ENCODE measurements at regions not wholly inside any gene's neighbourhood (a gene's known extent, or its start where the extent isn't known, plus 50 kb on each side); places are given as distances from the start of the nearest gene placed in this dataset.

DNA sequence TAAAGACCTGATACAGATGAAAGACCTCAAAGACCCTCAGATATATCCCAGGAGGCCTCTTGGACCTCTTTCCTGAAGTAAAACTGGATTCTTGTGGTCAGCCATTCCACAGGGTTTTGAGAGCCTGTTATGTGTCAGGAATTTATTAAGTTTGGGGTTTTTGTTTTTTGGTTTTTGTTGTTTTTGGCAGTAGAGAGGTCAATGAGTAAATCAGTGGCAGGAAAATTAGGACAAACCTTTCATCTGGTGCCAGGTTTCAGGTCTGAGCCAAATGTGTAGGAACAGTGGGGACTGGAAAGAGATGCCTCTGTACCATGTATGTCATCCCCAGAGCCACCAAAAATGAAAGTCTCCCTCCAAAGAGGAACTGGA lies 520.4 kb upstream of the MDFIC2 start:
- Mint-ChIP-seq H3K36me3 (ENCODE audit: low read depth) (no peaks in the 10 kb centered on the region), H3K4me1 (peaks cover 40% of the 10 kb centered on the region), H3K9me3 (no peaks in the 10 kb centered on the region), H3K27ac (peak overlapping the region; percentile 46 to 79 (median 75)), H3K27me3 (ENCODE audit: low read depth) (peaks cover 4% of the 10 kb centered on the region), H3K4me3 (peak overlapping the region in 1 of 3 experiments; percentile 28)
- TF ChIP-seq, protein P1, sequence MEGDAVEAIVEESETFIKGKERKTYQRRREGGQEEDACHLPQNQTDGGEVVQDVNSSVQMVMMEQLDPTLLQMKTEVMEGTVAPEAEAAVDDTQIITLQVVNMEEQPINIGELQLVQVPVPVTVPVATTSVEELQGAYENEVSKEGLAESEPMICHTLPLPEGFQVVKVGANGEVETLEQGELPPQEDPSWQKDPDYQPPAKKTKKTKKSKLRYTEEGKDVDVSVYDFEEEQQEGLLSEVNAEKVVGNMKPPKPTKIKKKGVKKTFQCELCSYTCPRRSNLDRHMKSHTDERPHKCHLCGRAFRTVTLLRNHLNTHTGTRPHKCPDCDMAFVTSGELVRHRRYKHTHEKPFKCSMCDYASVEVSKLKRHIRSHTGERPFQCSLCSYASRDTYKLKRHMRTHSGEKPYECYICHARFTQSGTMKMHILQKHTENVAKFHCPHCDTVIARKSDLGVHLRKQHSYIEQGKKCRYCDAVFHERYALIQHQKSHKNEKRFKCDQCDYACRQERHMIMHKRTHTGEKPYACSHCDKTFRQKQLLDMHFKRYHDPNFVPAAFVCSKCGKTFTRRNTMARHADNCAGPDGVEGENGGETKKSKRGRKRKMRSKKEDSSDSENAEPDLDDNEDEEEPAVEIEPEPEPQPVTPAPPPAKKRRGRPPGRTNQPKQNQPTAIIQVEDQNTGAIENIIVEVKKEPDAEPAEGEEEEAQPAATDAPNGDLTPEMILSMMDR (IDR thresholded peaks at IDR 0.05; ENCODE audit: unreplicated experiment in 3 of 3) = no peak

DNA sequence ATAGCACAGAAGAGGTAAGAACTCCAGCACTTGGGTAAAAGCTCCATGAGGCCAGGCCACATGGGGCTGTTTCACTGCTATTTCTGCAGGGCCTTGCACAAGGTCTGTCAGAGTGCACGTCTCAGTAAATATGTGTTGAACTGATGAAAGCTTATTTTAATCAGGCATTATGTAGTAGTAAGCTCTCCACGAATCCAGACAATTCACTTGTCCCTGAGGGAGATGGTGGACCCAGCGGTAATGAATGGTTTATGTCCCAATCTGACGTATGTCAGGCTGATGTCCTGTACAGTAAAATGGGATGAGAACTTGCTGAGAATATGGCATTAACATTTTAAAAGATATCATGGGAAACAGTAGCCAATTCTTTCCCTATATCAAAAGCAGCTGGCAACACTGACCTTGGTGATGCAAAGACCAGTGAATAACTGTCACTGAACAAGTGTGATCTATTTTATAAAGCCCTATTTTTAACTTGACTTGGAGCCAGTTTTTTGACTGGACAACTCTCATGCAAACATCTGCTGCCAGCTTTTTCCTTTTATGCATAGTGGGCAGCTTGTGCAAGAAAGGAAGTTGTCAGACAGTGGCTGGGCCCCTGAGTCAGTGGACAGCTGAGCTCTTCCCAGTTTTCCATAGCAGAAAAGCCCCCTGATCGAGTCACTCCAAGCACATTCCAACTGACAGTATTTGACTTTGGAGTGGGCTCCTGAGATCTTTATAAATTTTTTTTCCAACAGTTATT lies 519.8 kb upstream of the MDFIC2 start:
- no peaks in the 10 kb centered on the region for H3K36me3 Mint-ChIP-seq (ENCODE audit: low read depth)
- H3K4me3 Mint-ChIP-seq = peak overlapping the region in 1 of 3 experiments; percentile 34
- peaks cover 4% of the 10 kb centered on the region for H3K27me3 Mint-ChIP-seq (ENCODE audit: low read depth)
- H3K27ac Mint-ChIP-seq = peak overlapping the region; percentile 48 to 79 (median 75)
- H3K9me3 Mint-ChIP-seq = no peaks in the 10 kb centered on the region
- peaks cover 40% of the 10 kb centered on the region for H3K4me1 Mint-ChIP-seq
- TF ChIP-seq, protein P1 (IDR thresholded peaks at IDR 0.05; ENCODE audit: unreplicated experiment in 3 of 3) = no peak

DNA sequence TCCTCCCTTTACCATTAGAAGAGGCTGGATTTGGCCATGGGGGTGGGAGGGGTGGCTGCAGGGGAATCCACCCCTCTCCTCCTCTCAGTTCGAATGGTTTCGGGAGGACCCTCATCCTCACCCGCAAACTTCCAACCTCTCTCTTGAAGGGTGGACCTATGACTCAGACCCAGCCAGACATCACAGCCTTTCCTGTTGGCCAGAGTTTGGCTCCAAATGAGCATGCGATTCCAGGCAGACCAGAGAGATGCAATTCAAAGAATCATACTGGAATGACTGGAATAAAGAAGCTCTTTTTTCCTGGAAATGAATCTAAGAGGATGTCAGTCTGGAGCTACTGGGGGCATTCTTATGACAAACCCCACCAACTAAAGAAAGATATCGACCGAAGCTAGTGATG lies 516.7 kb upstream of the MDFIC2 start:
- H3K27me3 Mint-ChIP-seq (ENCODE audit: low read depth) = no peaks in the 10 kb centered on the region
- H3K27ac Mint-ChIP-seq = peak overlapping the region in 2 of 3 experiments; percentile 4 to 33
- peaks cover 55% of the 10 kb centered on the region for H3K4me1 Mint-ChIP-seq
- H3K4me3 Mint-ChIP-seq = no peak overlapping the region
- TF ChIP-seq, protein P1 (IDR thresholded peaks at IDR 0.05; ENCODE audit: unreplicated experiment in 3 of 3) = no peak
- H3K36me3 Mint-ChIP-seq (ENCODE audit: low read depth) = no peaks in the 10 kb centered on the region
- H3K9me3 Mint-ChIP-seq = no peaks in the 10 kb centered on the region

DNA sequence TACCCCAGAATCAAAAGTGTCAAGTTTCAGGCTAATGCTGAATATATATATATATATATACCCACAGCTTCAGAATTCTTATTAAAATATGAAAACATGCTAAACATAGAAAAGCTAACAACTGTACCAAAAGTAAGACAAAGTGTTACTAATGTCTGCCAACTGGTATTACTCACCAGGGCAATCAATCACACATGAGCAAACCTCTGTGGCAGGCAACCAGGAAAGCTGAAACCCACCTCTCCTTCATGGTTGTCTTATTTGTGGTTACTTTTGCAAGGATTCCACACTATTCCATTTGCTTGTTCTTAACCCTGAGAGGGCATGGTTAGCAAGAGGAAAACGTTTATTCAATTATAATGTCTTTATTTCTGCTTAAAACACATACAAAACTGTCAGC lies 512.3 kb upstream of the MDFIC2 start:
- peak overlapping the region in 2 of 3 experiments; percentile 63 to 69 for H3K27ac Mint-ChIP-seq
- no peaks in the 10 kb centered on the region for H3K9me3 Mint-ChIP-seq
- H3K4me1 Mint-ChIP-seq = peaks cover 55% of the 10 kb centered on the region
- H3K27me3 Mint-ChIP-seq (ENCODE audit: low read depth) = no peaks in the 10 kb centered on the region
- no peak overlapping the region for H3K4me3 Mint-ChIP-seq
- no peaks in the 10 kb centered on the region for H3K36me3 Mint-ChIP-seq (ENCODE audit: low read depth)
- TF ChIP-seq, protein P1 (IDR thresholded peaks at IDR 0.05; ENCODE audit: unreplicated experiment in 3 of 3) = no peak

DNA sequence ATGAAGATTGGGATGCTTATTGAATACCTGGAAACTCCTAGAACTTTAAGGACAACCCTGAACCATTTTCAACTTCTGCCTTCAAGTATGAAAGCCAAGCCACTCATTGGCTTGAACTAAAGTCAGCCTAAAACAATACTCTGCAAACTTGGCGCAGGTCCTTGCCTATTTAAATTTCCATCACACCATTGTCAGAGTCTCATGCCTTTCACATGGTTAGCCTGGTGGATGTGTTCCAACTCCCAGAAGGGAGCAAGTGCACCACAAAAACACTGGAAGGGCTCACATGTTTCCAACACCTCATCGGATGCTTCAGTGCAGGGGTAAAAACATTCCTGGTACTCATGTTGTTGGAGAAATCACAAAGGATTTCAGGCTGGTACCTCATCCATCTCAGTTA lies 511.6 kb upstream of the MDFIC2 start:
- TF ChIP-seq, protein P1 (IDR thresholded peaks at IDR 0.05; ENCODE audit: unreplicated experiment in 3 of 3) = no peak
- Mint-ChIP-seq H3K36me3 (ENCODE audit: low read depth) (no peaks in the 10 kb centered on the region), H3K4me3 (no peak overlapping the region), H3K27me3 (ENCODE audit: low read depth) (no peaks in the 10 kb centered on the region), H3K4me1 (peaks cover 52% of the 10 kb centered on the region), H3K27ac (peak overlapping the region in 2 of 3 experiments; percentile 63 to 69), H3K9me3 (no peaks in the 10 kb centered on the region)

DNA sequence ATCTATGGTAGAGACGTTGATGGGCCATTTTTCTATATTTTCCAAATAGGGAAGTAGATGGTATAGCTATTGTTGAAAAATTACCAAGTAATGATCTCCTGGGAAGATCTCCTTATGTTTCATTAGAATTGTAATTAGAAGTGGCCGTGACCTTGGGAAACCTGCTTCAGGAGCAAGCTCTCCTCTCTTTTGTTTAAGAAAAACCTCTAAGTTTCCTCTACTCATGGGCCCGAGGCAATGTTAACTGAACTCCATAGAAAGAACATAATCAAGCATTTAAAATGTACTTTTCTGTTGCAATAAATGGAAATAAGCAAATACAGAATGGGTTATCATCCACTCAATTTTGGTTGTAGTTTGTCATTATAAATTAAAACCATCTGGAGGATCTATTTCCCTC lies 511.2 kb upstream of the MDFIC2 start:
- H3K27ac Mint-ChIP-seq = no peak overlapping the region
- no peaks in the 10 kb centered on the region for H3K36me3 Mint-ChIP-seq (ENCODE audit: low read depth)
- TF ChIP-seq, protein P1 (IDR thresholded peaks at IDR 0.05; ENCODE audit: unreplicated experiment in 3 of 3) = no peak
- H3K4me1 Mint-ChIP-seq = peaks cover 48% of the 10 kb centered on the region
- H3K27me3 Mint-ChIP-seq (ENCODE audit: low read depth) = no peaks in the 10 kb centered on the region
- peaks cover 3% of the 10 kb centered on the region for H3K9me3 Mint-ChIP-seq
- no peak overlapping the region for H3K4me3 Mint-ChIP-seq
